Panc1 (cell line): ENCODE measurements at regions not wholly inside any gene's neighbourhood (a gene's known extent, or its start where the extent isn't known, plus 50 kb on each side); places are given as distances from the start of the nearest gene placed in this dataset.
"Not testable (repeated sequence)": the region's sequence is repeated elsewhere in the genome, so short reads cannot be mapped to it uniquely, and the experiment has no call there.

Source experiments
- ATAC-seq: fragments of 200-7000 bp; cut with Tn5 transposase; 2 replicates; pipeline ENCODE4 v1.9.1; 2020; ENCODE audit warnings: mild to moderate bottlenecking, moderate library complexity
- BruUV-seq: library from RNA; stranded (reverse); fragments of 400-500 nt; replicated peaks from 2 replicates; lab custom pipeline; 2021; lab: Mats Ljungman, UMichigan
- CTCF ChIA-PET: fragments of 300-600 bp; sonication (Branson Sonifier 250); formaldehyde crosslinking; loops from one replicate; lab custom pipeline; 2022; ENCODE audit warnings: antibody characterized with exemption; lab: Charles Lee
- POLR2A ChIA-PET: fragments of 300-600 bp; sonication (Branson Sonifier 250); formaldehyde crosslinking; loops from one replicate; lab custom pipeline; 2022; ENCODE audit warnings: antibody characterized with exemption; lab: Charles Lee
- DNase-seq: peaks from one replicate; pipeline ENCODE4 v3.0.0-alpha.2; 2010; ENCODE audit warnings: low read depth, low spot score
- H3K27ac ChIP-seq: 2 replicates; pipeline ENCODE4 v1.5.1; 2011; ENCODE audit warnings: mild to moderate bottlenecking, low read length, inconsistent platforms
- H3K27me3 ChIP-seq: fragments of 200-500 bp; sonication (Bioruptor generic); 2 replicates; pipeline ENCODE4 v1.6.0; 2014; ENCODE audit warnings: low read length, inconsistent platforms; ENCODE audit not compliant: control insufficient read depth, insufficient read depth
- H3K36me3 ChIP-seq: fragments of 200-500 bp; sonication (Bioruptor generic); 2 replicates; pipeline ENCODE4 v1.5.1; 2014; ENCODE audit warnings: inconsistent platforms, mild to moderate bottlenecking, low read length, moderate library complexity; ENCODE audit not compliant: control insufficient read depth, insufficient read depth
- H3K4me1 ChIP-seq: 2 replicates; pipeline ENCODE4 v1.5.1; 2011; ENCODE audit warnings: inconsistent platforms, mild to moderate bottlenecking, low read length, moderate library complexity; ENCODE audit not compliant: control insufficient read depth, insufficient read depth
- H3K4me3 ChIP-seq, 2 experiments: 2 replicates each; pipeline ENCODE4 v1.5.1; 2011 to 2012; ENCODE audit warnings: low read depth in 2 of 2, low read length in 2 of 2, mild to moderate bottlenecking in 2 of 2, inconsistent platforms in 1 of 2, moderate library complexity in 1 of 2
- H3K9me3 ChIP-seq: fragments of 200-500 bp; sonication (Bioruptor generic); 2 replicates; pipeline ENCODE4 v1.5.1; 2014; ENCODE audit warnings: low read depth, mild to moderate bottlenecking, inconsistent platforms, low read length, moderate library complexity; ENCODE audit not compliant: control insufficient read depth, insufficient read depth
- in situ Hi-C: cut with HindIII; loops from 2 replicates; pipeline ENCODE4 v1.10.0; 2016; ENCODE audit warnings: low sequenced_read_pairs, low pct_unique_long_range_greater_than_20kb
- intact Hi-C: fragments of 100-400 bp; cut with micrococcal nuclease; formaldehyde crosslinking; loops from one replicate; pipeline ENCODE4 v1.10.0; 2022; ENCODE audit not compliant: unreplicated experiment

- POLR2A ChIA-PET, BruUV-seq, H3K9me3 ChIP-seq, CTCF ChIA-PET, H3K4me1 ChIP-seq, intact Hi-C loops, DNase-seq, H3K36me3 ChIP-seq, H3K27me3 ChIP-seq, H3K27ac ChIP-seq, in situ Hi-C loops: not testable (repeated sequence)
- H3K4me3 ChIP-seq: peak overlapping the region; percentile 14 to 27; a peak in 2 of 4 replicates
- peak; percentile 99 for ATAC-seq
Measured at GRCh38 chr3:195634426-195635261, 50.9 kb upstream of the APOD start.
